ENCODE measurements at regions not wholly inside any gene's neighbourhood (a gene's known extent, or its start where the extent isn't known, plus 50 kb on each side); places are given as distances from the start of the nearest gene placed in this dataset.

DNA sequence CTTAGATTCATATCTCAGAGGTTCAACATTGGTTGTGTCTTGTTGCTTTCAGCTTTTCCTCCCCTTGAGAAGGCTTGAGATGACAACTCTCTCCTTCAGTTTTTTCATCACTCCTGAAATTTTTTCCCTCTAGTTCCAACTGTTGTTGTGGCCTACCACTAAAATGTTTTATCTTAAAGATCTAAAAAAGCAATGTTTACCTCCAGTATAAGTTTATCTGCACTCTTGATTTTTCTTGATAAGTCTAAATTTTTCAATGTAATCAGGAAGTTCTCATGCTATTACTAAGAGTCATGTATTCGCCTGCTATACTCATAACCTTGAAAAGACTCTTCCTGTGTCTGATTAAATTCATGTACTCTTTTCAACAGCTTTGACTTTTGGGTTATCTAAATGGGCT is 366.3 kb upstream of the TFPI start:
- Histone ChIP-seq H3K4me3 (no peak overlapping the region), H3K36me3 (no peaks in the 10 kb centered on the region), H3K9me3 (no peaks in the 10 kb centered on the region; the same call in 1 of the 2 replicates), H3K27me3 (no peaks in the 10 kb centered on the region; the same call in 1 of the 2 replicates)
- no peak for DNase-seq

DNA sequence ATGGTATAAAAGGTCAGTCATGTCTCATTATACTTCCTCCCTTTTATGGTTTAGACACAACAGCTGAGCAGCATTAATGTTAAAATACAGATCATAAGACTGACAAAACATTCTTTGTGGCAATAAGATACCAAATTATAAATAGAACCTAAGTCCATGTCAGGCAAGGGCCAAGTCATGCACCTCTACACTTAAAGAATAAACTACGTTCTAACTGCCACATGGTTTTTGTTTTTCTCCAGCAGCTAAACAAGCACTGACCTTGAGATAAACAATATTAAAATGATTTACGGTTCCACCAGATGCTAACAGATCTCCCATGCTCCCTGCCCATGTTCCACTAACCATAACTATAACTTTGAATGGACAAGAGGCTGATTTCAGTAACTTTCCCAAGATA is 368.6 kb upstream of the TFPI start:
- H3K4me3 ChIP-seq: no peak overlapping the region
- no peaks in the 10 kb centered on the region for H3K36me3 ChIP-seq
- DNase-seq: no peak
- no peaks in the 10 kb centered on the region; the same call in 1 of the 2 replicates for H3K9me3 ChIP-seq
- no peaks in the 10 kb centered on the region; the same call in 1 of the 2 replicates for H3K27me3 ChIP-seq

DNA sequence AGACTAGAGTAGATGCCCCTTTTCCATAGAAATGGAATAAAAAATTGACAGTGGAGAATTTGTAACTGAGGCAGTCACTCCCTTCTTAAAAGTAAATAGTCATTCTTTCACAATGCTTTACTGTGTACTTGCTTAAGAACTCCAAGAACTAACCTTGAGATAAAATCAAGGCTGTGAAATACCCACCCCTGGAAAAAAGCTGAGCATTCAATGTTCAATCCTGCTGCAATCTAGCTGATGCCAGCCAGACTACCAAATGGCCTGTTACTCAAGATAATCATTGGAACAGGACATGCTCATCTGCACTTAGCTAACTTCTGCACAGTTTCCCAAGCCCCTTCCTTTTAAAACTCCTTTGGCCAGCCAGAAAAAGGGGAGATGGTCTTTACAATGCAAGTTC is 367.4 kb upstream of the GULP1 start:
- H3K4me3 ChIP-seq: no peak overlapping the region

DNA sequence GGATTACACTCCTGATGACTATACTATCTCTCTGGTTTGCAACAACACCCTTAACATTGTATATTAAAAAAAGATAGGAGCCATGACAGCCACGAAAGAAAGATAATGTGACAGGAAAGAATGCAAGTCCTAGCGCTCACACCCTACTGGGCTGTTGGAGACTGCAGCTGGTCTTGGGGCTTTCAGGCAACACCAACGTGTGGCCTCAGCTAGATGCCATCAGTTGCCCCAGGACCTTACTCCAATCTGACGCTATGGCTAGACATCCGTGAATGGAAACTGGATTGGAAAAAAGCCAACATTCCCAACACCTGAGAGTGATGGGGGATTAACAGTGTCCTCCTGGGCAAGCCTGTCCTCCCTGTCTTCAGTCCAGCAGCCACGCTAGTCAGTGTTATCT is 357.4 kb upstream of the GULP1 start:
- no peak for DNase-seq
- Histone ChIP-seq H3K4me3 (no peak overlapping the region), H3K36me3 (no peaks in the 10 kb centered on the region), H3K27me3 (no peaks in the 10 kb centered on the region), H3K9me3 (no peaks in the 10 kb centered on the region)

More for the DNA sequence above, 367.4 kb upstream of the GULP1 start:
- H3K27me3 ChIP-seq: no peaks in the 10 kb centered on the region; the same call in 1 of the 2 replicates
- DNase-seq: no peak
- H3K36me3 ChIP-seq: no peaks in the 10 kb centered on the region
- H3K9me3 ChIP-seq: no peaks in the 10 kb centered on the region; the same call in 1 of the 2 replicates

DNA sequence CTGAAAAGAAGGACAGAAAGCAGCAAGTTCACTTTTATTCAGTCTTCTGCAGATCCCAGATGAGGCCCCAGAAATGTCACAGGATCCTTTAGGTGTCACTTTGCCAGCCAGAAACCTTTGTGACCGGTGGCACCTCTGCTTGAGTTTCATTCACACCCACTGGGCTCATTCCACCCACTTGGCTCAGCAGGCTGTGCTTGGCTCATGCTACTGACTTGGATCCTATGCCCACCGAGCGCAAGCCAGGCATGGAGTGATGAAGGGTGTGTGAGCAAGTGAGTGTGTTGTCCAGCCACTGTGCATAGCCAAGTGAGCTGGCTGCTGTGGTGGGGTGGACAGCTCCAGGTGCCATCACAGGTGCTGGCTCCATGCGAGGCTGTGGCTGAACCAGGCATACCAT is 357.0 kb upstream of the GULP1 start:
- H3K27me3 ChIP-seq: no peaks in the 10 kb centered on the region
- no peak for DNase-seq
- no peak overlapping the region for H3K4me3 ChIP-seq
- H3K9me3 ChIP-seq: no peaks in the 10 kb centered on the region
- H3K36me3 ChIP-seq: no peaks in the 10 kb centered on the region

DNA sequence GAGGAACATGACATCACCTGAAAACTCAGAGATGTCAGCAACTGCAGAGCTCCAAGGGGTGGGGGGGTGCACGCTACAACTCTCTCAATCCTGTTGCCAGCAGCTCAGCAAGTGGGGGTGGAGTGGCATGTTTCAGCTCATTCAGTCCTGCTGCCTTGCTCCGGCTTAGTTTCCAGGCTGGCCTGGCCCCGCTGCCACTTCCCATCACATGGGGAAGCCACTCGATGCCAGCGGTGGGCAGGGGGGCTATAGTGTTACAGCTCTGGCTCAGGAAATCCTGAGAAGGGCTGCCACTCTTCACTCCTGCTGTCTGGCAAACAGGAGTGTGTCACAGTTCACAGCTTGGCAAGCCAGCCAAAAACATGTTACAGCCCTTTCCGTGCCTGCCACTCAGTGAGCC is 356.5 kb upstream of the GULP1 start:
- no peaks in the 10 kb centered on the region for H3K27me3 ChIP-seq
- DNase-seq: no peak
- H3K36me3 ChIP-seq: no peaks in the 10 kb centered on the region
- H3K4me3 ChIP-seq: no peak overlapping the region
- H3K9me3 ChIP-seq: no peaks in the 10 kb centered on the region

DNA sequence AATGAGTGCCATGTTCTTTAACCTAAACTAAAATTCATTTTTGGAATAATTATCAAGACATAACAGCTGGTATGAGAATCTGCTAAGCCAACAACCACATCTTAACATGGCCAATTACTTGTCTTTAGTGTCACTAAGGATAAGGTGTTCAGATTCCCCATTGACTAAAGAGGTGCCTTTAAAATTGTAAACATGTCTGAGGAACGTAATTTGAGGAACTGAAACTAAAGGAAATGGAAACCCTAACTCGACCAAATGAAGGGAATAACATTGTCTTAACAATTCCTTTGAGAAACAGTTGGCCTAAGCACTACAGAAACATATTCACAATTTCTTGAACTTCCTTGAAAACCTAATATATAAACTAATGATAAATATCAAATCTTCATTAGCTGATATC is 355.4 kb upstream of the GULP1 start:
- Histone ChIP-seq H3K9me3 (no peaks in the 10 kb centered on the region), H3K4me3 (no peak overlapping the region), H3K36me3 (no peaks in the 10 kb centered on the region), H3K27me3 (no peaks in the 10 kb centered on the region)
- no peak for DNase-seq

DNA sequence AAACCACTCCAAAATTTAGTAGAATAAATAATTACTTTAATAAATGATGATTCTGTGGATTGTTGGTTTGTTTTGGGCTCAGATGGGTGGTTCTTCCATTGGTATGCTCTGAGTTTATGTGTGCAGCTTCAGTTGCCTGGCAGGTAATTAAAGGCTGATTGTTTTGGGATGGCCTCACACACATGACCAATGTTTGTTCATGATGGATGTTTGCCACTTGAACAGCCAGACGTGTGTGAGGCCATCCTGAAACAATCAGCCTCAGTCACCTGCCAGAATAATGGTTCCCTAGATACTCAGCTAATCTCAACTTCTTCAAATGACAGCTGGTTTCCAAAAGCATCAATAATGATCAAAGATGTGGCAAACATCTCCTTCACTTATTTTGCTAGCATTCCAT is 352.5 kb upstream of the GULP1 start:
- Histone ChIP-seq H3K9me3 (no peaks in the 10 kb centered on the region), H3K27me3 (no peaks in the 10 kb centered on the region), H3K36me3 (no peaks in the 10 kb centered on the region), H3K4me3 (no peak overlapping the region)
- no peak for DNase-seq

DNA sequence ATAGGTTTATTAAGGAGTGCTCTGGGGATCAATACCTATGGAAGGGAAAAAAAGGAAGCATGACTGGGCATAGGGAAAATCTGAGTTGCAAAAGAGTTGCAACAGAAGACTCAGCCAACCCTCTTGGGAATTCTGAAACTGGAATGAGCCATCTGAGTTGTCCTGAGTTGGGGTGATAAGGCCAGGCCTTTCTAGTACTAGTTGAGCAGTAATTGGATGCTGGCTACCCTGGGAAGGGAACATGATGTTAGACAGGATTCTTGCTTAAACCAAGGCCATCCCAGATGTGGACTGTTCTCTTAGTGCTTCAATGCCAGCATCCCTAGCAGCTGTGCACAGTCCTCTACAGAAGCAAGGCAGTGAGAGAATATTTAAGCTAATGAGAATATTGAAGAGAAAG is 348.8 kb upstream of the GULP1 start:
- no peak overlapping the region for H3K4me3 ChIP-seq
- H3K36me3 ChIP-seq: no peaks in the 10 kb centered on the region
- no peak for DNase-seq
- no peaks in the 10 kb centered on the region for H3K9me3 ChIP-seq
- H3K27me3 ChIP-seq: no peaks in the 10 kb centered on the region

DNA sequence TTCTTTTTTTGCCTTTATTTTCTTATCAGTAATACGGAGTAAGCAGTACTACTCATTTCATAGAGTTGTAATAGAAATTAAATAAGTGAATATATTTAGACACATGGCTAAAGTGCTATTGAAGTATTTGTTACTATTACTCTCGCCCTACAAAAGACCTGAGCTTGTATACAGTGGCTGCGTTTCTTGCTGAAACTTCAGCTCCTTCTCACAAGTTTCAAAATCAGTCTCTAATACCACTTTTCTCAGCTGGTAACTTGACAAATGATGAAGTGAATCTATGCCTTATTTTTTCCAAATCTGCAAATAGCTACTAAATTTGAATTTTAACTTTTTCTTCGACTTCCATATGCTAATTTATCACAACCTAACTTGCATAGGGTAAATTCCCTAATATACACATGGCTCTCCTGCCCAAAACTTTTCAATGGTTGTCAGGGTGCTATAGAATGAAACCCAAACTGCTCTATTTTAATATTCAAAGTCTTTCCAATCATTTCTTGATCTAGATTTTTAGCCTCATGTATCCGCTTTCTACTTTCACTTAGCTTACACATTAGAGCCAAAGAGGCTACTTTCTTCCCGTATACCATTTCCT is 347.8 kb upstream of the GULP1 start:
- Histone ChIP-seq H3K27me3 (no peaks in the 10 kb centered on the region), H3K4me3 (no peak overlapping the region), H3K36me3 (no peaks in the 10 kb centered on the region), H3K9me3 (no peaks in the 10 kb centered on the region)
- DNase-seq: no peak

DNA sequence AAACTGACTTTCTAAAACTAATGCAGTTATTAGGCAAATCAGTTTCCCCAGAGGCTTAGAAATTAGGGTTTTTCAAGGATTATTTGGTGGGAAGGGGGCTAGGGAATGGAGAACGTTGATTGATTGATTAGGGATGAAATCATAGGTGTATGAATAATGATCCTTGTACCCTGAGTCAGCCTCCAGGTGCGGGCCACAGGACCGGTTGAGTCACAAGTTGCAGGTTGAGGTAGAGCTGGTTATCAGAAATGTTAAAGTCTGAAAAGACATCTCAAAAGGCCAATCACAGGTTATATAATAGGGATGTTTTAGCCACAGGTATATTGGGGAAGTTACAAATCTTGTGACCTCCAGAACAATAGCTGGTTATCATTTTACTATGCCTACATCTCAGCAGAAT is 341.8 kb upstream of the GULP1 start:
- Histone ChIP-seq H3K4me3 (no peak overlapping the region), H3K27me3 (no peaks in the 10 kb centered on the region), H3K36me3 (no peaks in the 10 kb centered on the region), H3K9me3 (no peaks in the 10 kb centered on the region; the same call in 1 of the 2 replicates)
- no peak for DNase-seq

DNA sequence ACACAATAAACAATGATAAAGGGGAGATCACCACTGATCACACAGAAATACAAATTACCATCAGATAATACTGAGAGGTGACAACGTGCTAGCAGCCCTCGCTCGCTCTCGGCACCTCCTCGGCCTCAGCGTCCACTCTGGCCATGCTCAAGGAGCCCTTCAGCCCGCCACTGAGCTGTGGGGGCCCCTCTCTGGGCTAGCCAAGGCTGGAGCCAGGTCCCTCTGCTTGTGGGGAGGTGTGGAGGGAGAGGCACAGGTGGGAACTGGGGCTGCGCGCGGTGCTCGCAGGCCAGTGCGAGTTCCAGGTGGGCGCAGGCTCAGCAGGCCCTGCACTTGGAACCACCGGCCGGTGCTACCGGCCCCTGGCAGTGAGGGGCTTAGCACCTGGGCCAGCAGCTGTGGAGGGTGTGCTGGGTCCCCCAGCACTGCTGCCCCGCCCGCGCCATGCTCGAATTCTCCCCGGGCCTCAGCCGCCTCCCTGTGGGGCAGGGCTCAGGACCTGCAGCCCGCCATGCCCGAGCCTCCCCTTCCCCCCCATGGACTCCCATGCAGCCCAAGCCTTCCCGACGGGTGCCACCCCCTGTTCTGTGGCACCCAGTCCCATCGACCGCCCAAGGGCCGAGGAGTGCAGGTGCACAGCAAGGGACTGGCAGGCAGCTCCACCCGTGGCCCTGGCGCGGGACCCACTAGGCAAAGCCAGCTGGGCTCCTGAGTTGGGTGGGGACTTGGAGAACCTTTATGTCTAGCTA is 340.0 kb upstream of the GULP1 start:
- DNase-seq: no peak
- Histone ChIP-seq H3K9me3 (no peaks in the 10 kb centered on the region; the same call in 1 of the 2 replicates), H3K36me3 (no peaks in the 10 kb centered on the region), H3K27me3 (no peaks in the 10 kb centered on the region), H3K4me3 (no peak overlapping the region)

DNA sequence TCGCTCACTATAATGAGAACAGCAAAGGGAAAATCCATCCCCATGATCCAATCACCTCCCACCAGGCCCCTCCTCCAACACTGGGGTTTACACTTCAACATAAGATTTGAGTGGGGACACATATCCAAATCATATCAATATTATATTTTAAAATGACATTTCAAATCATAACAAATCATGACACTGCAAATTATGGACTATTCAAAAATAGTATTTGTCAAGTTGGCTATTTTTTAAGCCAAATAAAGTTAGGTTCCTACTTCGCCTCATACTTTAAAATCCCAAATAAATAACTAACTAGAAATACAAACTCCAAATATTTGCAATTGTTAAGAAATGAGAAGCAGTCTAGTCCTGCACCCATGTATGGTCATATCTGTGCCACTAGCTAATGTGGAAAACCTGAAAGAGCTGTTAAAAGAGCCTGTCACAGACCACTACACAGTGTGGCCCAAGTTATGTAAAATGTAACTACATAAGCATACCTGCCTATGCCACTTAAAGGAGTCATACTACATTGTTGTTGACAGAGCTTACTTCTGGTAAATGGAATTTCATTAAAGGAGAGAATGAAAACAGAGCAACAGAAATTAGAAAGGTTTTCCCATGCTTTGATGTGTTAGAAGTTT is 334.7 kb upstream of the GULP1 start:
- DNase-seq: no peak
- Histone ChIP-seq H3K27me3 (no peaks in the 10 kb centered on the region), H3K4me3 (no peak overlapping the region), H3K36me3 (no peaks in the 10 kb centered on the region), H3K9me3 (peaks cover 2% of the 10 kb centered on the region; the same call in 1 of the 2 replicates)

DNA sequence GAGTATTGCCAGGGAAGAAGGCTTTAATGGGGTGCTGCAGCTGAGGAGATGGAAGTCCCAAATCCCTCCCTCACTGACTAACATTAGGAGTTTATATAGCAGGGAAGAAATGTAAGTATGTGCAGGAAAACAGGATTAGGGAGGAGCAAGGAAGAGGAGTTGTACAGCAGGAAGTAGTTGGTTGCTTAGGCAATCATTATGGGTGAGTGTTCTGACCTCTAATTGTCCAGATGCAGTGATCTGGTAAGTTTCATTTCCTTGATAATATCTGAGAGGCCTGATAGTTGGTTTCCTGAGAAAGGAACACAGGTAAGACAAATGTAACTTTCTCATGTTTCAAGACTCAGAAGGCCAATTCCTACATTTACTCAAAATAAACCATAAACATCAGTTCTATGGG is 331.9 kb upstream of the GULP1 start:
- no peaks in the 10 kb centered on the region for H3K36me3 ChIP-seq
- H3K27me3 ChIP-seq: no peaks in the 10 kb centered on the region
- H3K9me3 ChIP-seq: peaks cover 2% of the 10 kb centered on the region; the same call in 1 of the 2 replicates
- no peak overlapping the region for H3K4me3 ChIP-seq
- no peak for DNase-seq

DNA sequence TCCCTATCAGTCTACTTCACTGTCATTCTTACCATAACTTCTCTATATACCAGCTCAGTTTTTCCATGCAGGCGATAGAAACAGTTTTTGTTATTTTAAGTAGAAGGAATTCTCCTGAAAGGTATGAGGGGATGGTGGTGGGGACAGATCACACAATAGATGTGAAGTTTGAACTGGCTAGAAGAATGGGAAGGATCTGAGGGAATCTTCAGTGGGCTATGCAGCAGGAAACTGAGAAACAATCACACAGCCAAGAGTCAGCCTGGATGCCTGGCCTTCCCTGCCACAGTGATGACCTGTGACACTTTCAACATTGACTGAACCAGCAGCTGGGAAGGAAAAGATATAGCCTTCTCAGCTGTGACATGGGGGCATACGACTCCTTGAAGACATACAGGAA is 329.1 kb upstream of the GULP1 start:
- no peaks in the 10 kb centered on the region for H3K27me3 ChIP-seq
- H3K4me3 ChIP-seq: no peak overlapping the region
- no peak for DNase-seq
- H3K9me3 ChIP-seq: peaks cover 2% of the 10 kb centered on the region; the same call in 1 of the 2 replicates
- H3K36me3 ChIP-seq: no peaks in the 10 kb centered on the region

DNA sequence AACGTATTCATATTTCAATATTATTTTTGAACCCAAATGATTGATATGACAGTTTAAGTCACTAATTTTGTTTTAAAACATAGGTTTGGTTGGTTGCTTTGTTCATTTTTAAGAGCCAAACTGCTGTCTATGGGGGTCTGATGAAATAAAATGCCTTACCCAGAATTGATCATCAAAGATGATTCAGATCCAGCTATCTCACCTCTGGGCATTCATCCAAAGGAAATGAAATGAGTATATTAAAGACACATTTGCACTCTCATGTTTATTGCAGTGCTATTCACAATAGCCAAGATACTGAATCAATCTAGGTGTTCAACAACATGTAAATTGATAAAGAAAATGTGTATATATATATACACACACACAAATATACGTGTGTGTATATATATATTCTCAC is 326.9 kb upstream of the GULP1 start:
- H3K4me3 ChIP-seq: no peak overlapping the region
- DNase-seq: no peak
- H3K27me3 ChIP-seq: no peaks in the 10 kb centered on the region

DNA sequence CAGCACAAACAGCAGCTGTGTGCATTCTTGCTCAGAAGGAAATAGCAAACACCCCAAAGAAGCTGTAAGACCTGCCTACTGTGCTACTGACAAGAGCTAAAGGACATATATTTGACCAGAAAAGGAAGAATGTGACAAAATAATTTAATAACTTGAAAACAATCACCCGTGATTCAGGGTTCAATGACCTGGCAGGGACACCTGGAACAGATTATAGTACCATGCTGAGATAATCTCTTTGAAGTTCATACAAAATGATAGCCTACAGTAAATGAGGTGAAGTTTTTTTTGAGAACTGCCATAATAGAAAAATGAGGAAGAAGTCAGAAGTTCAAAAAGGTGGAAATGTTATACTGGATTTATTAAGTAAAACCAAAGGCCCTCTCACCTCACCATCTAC is 324.8 kb upstream of the GULP1 start:
- no peaks in the 10 kb centered on the region for H3K27me3 ChIP-seq

More for the DNA sequence above, 326.9 kb upstream of the GULP1 start:
- Histone ChIP-seq H3K9me3 (no peaks in the 10 kb centered on the region), H3K36me3 (no peaks in the 10 kb centered on the region)

DNA sequence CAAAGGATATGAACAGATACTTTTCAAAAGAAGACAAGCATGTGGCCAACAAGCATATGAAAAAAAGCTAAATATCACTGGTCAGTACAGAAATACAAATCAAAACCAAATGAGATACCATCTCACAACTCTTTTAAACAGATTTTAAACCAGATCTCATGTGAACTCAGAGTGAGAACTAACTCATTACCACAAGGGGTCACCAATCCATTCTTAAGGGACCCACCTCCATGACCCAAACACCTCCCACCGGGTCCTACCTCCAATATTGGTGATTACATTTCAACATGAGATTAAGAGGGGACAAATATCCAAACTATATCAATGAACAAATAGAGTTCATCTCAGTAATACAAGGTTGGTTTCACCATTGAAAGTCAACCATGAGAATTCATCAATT is 319.8 kb upstream of the GULP1 start:
- Histone ChIP-seq H3K36me3 (no peaks in the 10 kb centered on the region), H3K9me3 (no peaks in the 10 kb centered on the region), H3K27me3 (no peaks in the 10 kb centered on the region), H3K4me3 (no peak overlapping the region)
- DNase-seq: no peak

More for the DNA sequence above, 324.8 kb upstream of the GULP1 start:
- no peaks in the 10 kb centered on the region for H3K9me3 ChIP-seq
- no peaks in the 10 kb centered on the region for H3K36me3 ChIP-seq
- no peak overlapping the region for H3K4me3 ChIP-seq
- no peak for DNase-seq

Data from MG63 (cell line).